ENCODE measurements at regions not wholly inside any gene's neighbourhood (a gene's known extent, or its start where the extent isn't known, plus 50 kb on each side); places are given as distances from the start of the nearest gene placed in this dataset.

DNA sequence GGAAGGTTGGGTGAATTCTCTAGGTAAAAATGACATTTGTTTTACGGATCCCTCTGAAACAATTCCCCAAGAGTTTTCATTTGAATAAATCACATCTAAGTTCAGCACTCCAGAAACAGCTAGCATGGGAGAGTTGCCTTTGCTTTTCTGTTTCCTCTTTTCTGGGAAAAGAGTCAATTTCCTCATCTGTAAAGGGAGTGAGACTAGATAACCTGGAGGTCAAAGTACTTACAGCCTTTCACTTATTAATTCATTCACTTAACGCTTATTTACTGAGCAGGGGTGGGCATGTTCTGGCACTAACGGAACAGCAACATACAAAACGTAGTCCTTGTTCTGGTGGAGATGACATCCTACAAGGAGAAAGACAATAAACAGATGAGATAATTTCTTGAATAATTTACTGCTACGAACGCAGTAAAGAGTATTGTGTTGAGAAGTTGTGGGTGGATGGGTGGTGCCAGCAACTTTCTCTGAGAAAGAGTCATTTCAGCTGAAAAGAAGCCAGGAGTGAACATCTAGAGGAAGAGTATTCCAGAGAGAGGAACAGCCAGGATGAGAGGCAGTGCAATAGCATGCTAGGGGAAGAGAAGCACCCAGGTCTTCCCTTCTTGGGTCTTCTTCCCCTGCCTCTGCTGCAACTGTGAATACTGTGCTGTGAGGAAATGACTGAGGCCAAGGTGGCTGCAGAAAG lies 335.6 kb downstream of the ZSWIM6 start:
- no peak overlapping the region for H3K4me3 Mint-ChIP-seq
- H3K27ac Mint-ChIP-seq, result no peak overlapping the region
- no peak for ATAC-seq

DNA sequence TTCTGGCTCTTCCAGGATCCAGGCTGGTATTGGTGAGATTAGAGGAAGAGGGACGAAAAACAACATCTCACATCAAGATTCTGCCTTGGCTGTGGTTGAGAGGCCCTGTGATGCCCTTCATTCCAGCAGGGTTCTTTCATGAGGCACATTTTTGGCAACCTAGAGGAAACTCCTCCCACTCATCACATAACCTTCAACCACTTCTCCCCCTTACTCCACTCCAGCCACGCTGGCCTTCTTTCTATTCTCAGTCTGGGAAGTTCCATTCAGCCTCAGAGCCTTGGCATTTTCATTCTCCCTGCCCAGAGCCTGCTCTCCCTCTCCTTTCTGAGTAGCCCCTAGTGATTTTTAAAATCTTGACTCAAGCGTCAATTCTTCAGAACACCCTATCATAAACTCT lies 337.5 kb downstream of the ZSWIM6 start:
- Mint-ChIP-seq H3K27me3 (peaks cover 52% of the 10 kb centered on the region), H3K36me3 (ENCODE audit: low read depth) (no peaks in the 10 kb centered on the region), H3K4me3 (no peak overlapping the region), H3K27ac (no peak overlapping the region), H3K4me1 (peaks cover 3% of the 10 kb centered on the region)
- no peak for DNase-seq
- H3K9me3 ChIP-seq (ENCODE audit: control insufficient read depth, low read length, poor library complexity, severe bottlenecking), result no peaks in the 10 kb centered on the region
- no peak for ATAC-seq

More for the DNA sequence above, 335.6 kb downstream of the ZSWIM6 start:
- H3K9me3 ChIP-seq (ENCODE audit: control insufficient read depth, low read length, poor library complexity, severe bottlenecking), result no peaks in the 10 kb centered on the region
- H3K36me3 Mint-ChIP-seq (ENCODE audit: low read depth), result no peaks in the 10 kb centered on the region
- H3K27me3 Mint-ChIP-seq, result peaks cover 52% of the 10 kb centered on the region
- peaks cover 3% of the 10 kb centered on the region for H3K4me1 Mint-ChIP-seq
- no peak for DNase-seq

DNA sequence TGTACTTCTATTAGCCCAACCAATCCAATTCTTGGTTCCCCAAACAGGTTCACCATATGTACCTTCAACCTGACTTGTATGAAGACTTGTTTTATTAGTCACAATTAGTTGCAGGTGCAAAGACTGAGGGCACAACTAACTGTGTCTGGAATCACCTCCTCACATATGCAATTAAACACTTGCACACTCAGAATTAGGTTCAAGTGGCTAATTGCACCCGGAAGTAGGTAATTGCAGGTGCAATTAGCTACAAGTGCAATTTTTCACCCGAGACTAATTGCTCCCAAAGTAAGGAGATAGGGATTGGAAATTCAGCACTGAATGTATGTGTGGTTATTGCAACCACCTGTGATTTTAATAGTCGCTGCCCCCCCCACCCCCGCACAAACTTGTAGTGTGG lies 338.9 kb downstream of the ZSWIM6 start:
- H3K36me3 Mint-ChIP-seq (ENCODE audit: low read depth), result no peaks in the 10 kb centered on the region
- ATAC-seq, result no peak
- no peak for DNase-seq
- H3K4me3 Mint-ChIP-seq, result no peak overlapping the region
- peaks cover 2% of the 10 kb centered on the region for H3K4me1 Mint-ChIP-seq
- peaks cover 57% of the 10 kb centered on the region for H3K27me3 Mint-ChIP-seq
- H3K27ac Mint-ChIP-seq, result no peak overlapping the region
- no peaks in the 10 kb centered on the region for H3K9me3 ChIP-seq (ENCODE audit: control insufficient read depth, low read length, poor library complexity, severe bottlenecking)

DNA sequence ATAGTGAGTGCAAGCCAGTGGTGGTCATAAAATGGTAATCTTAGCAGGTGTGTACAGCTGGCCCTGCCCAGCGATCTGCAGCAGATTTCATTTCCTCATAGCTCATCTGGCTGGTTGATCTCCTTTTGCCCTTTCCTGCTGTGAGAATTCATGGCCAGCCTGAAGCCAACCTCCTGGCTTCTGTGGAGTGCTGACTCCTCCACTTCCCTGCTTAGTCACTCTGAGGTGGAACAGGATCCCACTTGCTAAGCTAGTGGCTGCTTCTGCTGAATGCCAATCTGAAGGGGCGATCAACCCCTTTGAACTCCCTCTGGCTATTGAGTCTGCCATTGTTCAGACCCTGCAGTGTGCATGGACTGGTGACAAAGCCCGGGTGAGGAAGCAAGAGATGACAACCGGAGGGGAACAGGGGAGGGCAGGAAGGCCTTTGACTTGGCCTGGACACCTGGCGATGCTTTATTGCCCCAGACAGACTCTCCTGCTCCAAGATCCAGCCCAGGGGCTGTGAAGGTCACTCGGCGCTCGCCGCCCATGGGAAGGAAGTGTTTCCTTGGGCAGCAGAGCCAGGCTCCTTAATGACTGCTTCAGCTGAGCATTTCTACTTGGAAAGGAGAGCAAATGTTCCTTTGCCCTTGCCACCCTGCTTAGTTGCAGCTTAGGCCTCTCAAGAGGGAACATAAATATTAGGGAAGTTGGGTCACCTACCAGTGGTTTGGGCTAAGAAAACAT lies 341.1 kb downstream of the ZSWIM6 start:
- no peaks in the 10 kb centered on the region for H3K36me3 Mint-ChIP-seq (ENCODE audit: low read depth)
- H3K4me3 Mint-ChIP-seq, result no peak overlapping the region
- DNase-seq (no peak), ATAC-seq (no peak)
- H3K27me3 Mint-ChIP-seq, result peaks cover 54% of the 10 kb centered on the region
- no peaks in the 10 kb centered on the region for H3K4me1 Mint-ChIP-seq
- H3K9me3 ChIP-seq (ENCODE audit: control insufficient read depth, low read length, poor library complexity, severe bottlenecking), result no peaks in the 10 kb centered on the region
- H3K27ac Mint-ChIP-seq, result no peak overlapping the region

DNA sequence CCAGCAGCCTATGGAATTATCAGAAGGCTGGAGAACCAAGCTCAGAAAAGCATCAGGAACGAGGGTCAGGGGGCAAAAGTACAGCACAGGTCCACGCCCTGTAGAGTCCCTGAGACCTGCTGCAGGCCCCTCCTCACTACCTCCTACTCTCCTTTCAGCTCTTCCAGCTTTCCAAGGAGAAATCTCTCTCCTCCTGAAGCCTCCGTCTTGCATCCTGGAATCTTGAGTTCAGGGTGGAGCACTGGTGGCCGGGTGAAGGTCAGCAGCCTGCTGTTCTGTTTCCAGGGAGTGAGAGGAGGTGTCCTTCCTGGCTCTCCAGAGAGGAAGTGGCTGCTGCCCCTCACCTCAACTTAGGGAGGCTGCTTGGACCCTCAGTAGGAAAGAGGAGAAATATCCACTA lies 342.3 kb downstream of the ZSWIM6 start:
- H3K9me3 ChIP-seq (ENCODE audit: control insufficient read depth, low read length, poor library complexity, severe bottlenecking), result no peaks in the 10 kb centered on the region
- Mint-ChIP-seq H3K36me3 (ENCODE audit: low read depth) (no peaks in the 10 kb centered on the region), H3K4me1 (no peaks in the 10 kb centered on the region), H3K27ac (no peak overlapping the region), H3K4me3 (no peak overlapping the region), H3K27me3 (peaks cover 55% of the 10 kb centered on the region)
- no peak for DNase-seq
- no peak for ATAC-seq

DNA sequence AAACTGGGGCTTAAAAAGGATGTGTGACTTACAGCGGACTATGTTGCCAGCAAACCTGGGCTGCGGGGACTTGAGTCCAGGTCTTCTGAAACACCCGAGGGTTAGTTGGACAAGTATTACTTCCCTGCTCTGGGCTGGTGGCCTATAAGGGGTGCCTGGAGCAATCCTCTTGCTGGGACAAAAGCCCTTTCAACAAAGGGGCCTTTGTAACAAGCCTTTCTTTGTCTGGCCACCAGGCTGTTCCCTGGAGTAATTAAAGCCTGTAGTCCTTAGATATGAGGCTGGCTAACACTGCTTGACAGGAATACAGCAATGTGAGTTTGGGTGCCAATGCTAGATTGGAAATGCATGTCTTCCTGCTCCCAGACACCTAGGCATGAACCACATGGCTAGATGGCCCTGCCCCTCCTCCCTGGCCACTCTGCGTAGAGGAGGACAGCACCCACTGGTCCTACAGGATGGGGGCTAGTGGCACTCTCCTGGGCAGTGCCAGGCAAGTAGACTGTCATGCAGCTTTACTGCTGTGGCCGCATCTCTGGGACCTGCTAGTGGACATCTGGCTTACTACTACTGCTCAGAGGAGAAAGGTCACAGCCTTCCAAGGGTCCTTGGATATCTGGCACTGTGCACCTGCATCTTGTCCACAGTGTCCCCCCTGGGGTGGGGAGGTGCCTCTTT lies 343.1 kb downstream of the ZSWIM6 start:
- no peak overlapping the region for H3K4me3 Mint-ChIP-seq
- DNase-seq, result no peak
- no peak overlapping the region for H3K27ac Mint-ChIP-seq
- ATAC-seq, result no peak
- H3K4me1 Mint-ChIP-seq, result no peaks in the 10 kb centered on the region
- H3K9me3 ChIP-seq (ENCODE audit: control insufficient read depth, low read length, poor library complexity, severe bottlenecking), result no peaks in the 10 kb centered on the region
- no peaks in the 10 kb centered on the region for H3K36me3 Mint-ChIP-seq (ENCODE audit: low read depth)
- peaks cover 55% of the 10 kb centered on the region for H3K27me3 Mint-ChIP-seq

DNA sequence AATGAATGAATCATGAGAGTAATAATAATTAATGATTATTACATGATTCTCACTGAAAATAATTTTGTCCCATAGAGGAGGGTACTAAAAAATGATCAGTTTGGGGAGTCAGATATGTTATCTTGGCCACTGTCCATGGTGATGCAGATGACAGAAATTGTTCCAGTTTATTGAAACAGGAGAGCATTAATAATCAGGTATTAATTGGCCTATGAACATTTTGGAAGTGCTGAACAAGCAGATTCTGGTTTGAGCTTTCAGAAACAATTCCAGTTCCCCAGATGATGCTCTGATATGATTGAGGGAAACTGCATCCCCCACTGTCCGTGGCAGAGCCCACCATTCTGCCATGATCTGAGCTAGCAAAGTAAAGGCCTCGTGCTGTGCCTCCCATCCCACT lies 345.2 kb downstream of the ZSWIM6 start:
- H3K4me3 Mint-ChIP-seq, result no peak overlapping the region
- no peaks in the 10 kb centered on the region for H3K36me3 Mint-ChIP-seq (ENCODE audit: low read depth)
- H3K27ac Mint-ChIP-seq, result no peak overlapping the region
- H3K4me1 Mint-ChIP-seq, result peaks cover 2% of the 10 kb centered on the region
- DNase-seq, result no peak
- H3K9me3 ChIP-seq (ENCODE audit: control insufficient read depth, low read length, poor library complexity, severe bottlenecking), result no peaks in the 10 kb centered on the region
- peaks cover 65% of the 10 kb centered on the region for H3K27me3 Mint-ChIP-seq
- ATAC-seq, result no peak

DNA sequence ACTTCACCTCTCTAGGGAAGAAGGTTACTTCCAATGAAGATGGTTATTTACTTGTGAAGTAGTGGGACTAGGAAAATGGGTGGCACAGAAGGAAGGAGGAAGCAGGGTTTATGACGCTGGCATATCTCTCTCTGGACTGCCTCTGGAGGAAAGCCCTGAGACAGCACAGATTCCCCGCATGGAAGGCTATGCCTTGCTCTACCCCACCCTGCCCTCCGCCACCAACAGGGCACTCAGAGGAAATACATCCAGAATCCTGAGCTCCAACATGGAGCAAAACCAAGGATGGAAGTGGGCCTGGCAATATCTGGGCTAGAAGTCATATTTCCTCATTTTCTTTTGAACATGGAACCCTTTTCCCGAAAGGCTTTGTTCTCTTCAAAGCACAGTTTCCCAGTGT lies 346.9 kb downstream of the ZSWIM6 start:
- H3K9me3 ChIP-seq (ENCODE audit: control insufficient read depth, low read length, poor library complexity, severe bottlenecking), result no peaks in the 10 kb centered on the region
- peaks cover 2% of the 10 kb centered on the region for H3K4me1 Mint-ChIP-seq

DNA sequence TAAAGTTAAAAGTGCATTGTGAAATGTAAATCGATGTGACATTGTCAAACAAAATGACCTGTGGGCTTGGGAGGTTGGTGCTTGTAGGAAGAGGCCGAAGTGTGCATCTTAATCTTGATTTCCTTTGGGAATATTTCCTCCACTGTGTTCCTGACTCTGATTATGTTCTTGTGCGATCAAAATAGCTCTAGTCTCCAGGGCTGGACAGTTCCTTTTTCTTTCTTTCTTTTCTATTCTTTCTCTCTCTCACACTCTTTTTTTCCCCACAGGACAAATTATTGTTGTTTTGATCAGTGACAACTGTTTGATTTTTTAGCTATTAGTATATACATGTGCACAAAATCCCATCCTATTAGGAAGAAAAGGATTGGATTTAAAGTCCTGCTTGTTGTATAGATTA lies 347.5 kb downstream of the ZSWIM6 start:
- Mint-ChIP-seq H3K27ac (no peak overlapping the region), H3K4me1 (peaks cover 2% of the 10 kb centered on the region), H3K27me3 (peaks cover 44% of the 10 kb centered on the region), H3K4me3 (no peak overlapping the region), H3K36me3 (ENCODE audit: low read depth) (no peaks in the 10 kb centered on the region)
- no peak for ATAC-seq
- no peak for DNase-seq
- H3K9me3 ChIP-seq (ENCODE audit: control insufficient read depth, low read length, poor library complexity, severe bottlenecking), result no peaks in the 10 kb centered on the region

More for the DNA sequence above, 346.9 kb downstream of the ZSWIM6 start:
- ATAC-seq (no peak), DNase-seq (no peak)
- no peak overlapping the region for H3K27ac Mint-ChIP-seq
- no peak overlapping the region for H3K4me3 Mint-ChIP-seq
- no peaks in the 10 kb centered on the region for H3K36me3 Mint-ChIP-seq (ENCODE audit: low read depth)
- peaks cover 50% of the 10 kb centered on the region for H3K27me3 Mint-ChIP-seq

DNA sequence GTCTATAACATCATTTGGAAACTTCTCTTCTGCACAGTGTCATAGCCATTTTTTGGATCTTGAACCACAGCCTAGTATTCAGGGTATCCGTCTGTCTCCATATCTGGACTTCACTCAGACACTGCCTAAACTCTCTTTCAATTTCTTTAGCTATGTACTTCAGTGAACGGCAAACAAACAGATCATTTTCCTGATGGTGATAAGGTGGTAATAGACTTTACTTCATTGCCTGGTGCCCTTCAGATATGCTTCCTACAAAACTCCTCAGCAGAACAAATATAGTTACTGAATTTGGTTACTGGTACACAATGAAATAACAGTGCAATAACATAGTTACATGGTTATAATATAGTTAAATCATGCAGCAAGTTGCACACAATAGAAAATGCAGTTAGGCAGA lies 348.2 kb downstream of the ZSWIM6 start:
- H3K9me3 ChIP-seq (ENCODE audit: control insufficient read depth, low read length, poor library complexity, severe bottlenecking), result no peaks in the 10 kb centered on the region
- H3K27me3 Mint-ChIP-seq, result peaks cover 45% of the 10 kb centered on the region
- no peak overlapping the region for H3K27ac Mint-ChIP-seq
- no peak for DNase-seq
- peaks cover 2% of the 10 kb centered on the region for H3K4me1 Mint-ChIP-seq
- H3K36me3 Mint-ChIP-seq (ENCODE audit: low read depth), result no peaks in the 10 kb centered on the region
- ATAC-seq, result no peak
- H3K4me3 Mint-ChIP-seq, result no peak overlapping the region

DNA sequence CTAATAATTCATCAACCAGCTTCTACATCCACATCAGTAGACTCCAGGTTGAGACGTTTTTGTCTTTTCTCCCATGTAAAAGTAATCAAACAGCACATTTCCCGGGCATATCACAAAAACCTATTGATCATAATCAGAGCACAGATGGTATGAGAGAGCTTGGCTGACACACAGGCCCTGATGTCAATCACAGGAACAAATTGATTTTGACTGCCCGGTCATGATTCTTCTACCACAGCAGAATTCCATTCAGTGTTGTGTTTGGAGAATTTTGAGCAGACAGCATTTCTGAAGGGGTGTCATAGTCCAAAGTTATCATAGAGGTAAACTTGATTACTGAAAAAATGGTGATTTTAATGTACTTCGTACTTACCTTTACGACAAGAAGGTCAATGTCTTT lies 351.1 kb downstream of the ZSWIM6 start:
- Mint-ChIP-seq H3K27me3 (peaks cover 60% of the 10 kb centered on the region), H3K27ac (no peak overlapping the region), H3K36me3 (ENCODE audit: low read depth) (no peaks in the 10 kb centered on the region), H3K4me3 (no peak overlapping the region), H3K4me1 (peaks cover 2% of the 10 kb centered on the region)
- DNase-seq, result no peak
- no peak for ATAC-seq
- no peaks in the 10 kb centered on the region for H3K9me3 ChIP-seq (ENCODE audit: control insufficient read depth, low read length, poor library complexity, severe bottlenecking)

DNA sequence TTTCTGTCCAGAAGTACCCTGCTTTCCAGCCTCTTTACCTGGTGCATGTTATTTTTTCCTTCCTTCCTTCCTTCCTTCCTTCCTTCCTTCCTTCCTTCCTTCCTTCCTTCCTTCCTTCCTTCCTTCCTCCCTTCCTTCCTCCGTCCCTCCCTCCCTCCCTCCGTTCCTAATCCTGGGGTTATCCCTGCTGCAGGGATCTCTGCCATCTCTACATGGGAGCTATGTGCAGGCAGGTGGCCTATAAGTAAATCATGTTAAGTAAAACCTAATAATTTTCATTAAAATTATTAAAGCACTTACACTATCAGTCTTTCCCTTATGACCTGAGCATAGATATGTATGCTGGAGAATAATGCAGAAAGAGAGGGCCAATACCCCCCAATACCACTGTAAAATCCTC lies 351.9 kb downstream of the ZSWIM6 start:
- DNase-seq (no peak), ATAC-seq (no peak)
- Mint-ChIP-seq H3K4me1 (peaks cover 2% of the 10 kb centered on the region), H3K4me3 (no peak overlapping the region), H3K36me3 (ENCODE audit: low read depth) (no peaks in the 10 kb centered on the region), H3K27ac (no peak overlapping the region), H3K27me3 (peaks cover 59% of the 10 kb centered on the region)
- no peaks in the 10 kb centered on the region for H3K9me3 ChIP-seq (ENCODE audit: control insufficient read depth, low read length, poor library complexity, severe bottlenecking)

DNA sequence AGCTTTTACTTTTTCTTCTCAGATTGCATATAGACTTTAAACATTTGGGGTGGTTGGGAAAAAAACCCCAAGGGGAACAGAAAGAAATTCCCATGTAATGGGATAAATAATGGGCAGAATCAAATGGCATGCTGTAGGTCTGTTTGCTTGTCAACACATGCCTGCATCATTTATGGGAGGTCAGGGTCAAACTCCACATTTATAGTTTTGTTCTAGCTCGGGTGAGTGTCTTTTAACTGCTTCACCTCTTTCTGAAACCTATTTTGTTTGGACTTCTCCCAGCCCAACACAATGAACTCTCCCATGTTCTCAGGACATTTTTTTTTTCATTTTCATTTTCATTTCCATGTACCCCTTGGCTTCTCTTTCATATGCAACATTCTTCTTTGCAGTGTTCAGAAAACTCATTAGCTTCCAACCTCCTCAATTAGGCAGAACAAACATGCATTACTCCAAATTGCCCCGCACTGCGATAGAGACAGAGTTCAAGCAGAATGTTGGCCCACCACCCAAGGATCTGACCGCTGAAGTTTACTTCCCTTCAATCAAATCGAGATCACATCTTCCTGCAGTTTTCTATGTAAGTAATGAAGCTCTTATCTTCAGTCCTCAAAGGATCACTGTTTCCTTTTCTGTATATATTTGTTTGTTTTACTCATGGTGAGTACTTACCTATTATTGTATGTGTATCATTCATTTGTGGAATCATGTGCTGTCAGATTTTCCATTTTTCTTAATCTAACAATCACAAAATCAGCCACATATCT lies 354.6 kb downstream of the ZSWIM6 start:
- Mint-ChIP-seq H3K4me1 (no peaks in the 10 kb centered on the region), H3K27me3 (peaks cover 41% of the 10 kb centered on the region), H3K27ac (no peak overlapping the region), H3K36me3 (ENCODE audit: low read depth) (no peaks in the 10 kb centered on the region), H3K4me3 (no peak overlapping the region)
- no peak for ATAC-seq
- no peak for DNase-seq
- no peaks in the 10 kb centered on the region for H3K9me3 ChIP-seq (ENCODE audit: control insufficient read depth, low read length, poor library complexity, severe bottlenecking)

Data from T-helper 17 cell (primary cell).